ENCODE measurements at regions not wholly inside any gene's neighbourhood (a gene's known extent, or its start where the extent isn't known, plus 50 kb on each side); places are given as distances from the start of the nearest gene placed in this dataset.

DNA sequence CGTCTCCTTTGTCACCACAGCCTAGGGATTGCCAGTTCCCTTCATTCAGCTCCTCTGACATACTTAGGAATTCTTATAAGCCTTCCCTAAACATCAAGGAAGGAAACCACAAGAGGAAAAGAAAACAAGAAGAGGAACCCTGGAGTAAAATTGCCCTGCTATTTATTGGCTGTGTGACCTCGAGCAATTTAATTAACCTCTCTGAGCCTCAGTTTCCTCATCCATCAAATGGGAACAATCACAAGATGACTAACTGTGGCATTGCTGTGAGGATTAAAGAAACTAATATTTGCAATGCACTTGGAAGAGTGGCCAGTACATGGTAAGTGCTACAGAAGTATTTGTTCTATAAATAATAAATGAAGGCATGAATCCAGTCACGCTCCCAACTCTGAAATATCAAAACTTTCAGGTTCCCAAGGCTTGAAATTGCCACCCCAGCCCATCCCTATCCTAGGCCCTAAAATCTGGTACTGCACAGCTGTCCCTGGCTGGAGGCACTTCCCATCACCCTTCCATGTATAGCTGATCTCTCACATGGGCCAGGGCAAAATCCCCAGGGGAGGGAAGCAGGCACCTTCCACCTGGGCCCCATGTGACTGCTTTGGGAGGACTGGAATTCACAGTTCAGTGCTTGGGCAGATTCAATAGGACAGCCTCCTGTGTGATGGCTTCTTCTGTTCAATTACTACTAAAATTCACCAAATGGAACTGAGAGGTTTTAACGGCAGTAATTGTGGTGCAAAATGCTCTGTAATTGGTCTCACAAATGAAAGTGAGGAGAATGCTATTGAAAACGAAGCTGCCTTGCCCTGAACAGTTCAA is 78.0 kb upstream of the MAFB start:
- intact Hi-C loops (cut with DNase I): no loop called here
- DNase-seq (ENCODE audit: missing footprints): no peak
- no peak for ATAC-seq

- DNase-seq (ENCODE audit: missing footprints): no peak
- intact Hi-C loops (cut with DNase I): no loop called here
- no peak for ATAC-seq
Measured at GRCh38 chr20:40767615-40767924, 78.5 kb upstream of the MAFB start.

- intact Hi-C loops (cut with DNase I): no loop called here
Measured at GRCh38 chr20:40768105-40768504, 79.1 kb upstream of the MAFB start.

GRCh38 chr20:40769677-40770285 is 80.7 kb upstream of the MAFB start:
- no peak for ATAC-seq

More at GRCh38 chr20:40768105-40768504, 79.1 kb upstream of the MAFB start:
- no peak for DNase-seq (ENCODE audit: missing footprints)
- no peak for ATAC-seq

GRCh38 chr20:40770564-40771307 is 81.7 kb upstream of the MAFB start:
- DNase-seq (ENCODE audit: missing footprints) (no peak), ATAC-seq (peak; percentile 68)
- intact Hi-C loops (cut with DNase I): no loop called here

More at GRCh38 chr20:40769677-40770285, 80.7 kb upstream of the MAFB start:
- DNase-seq (ENCODE audit: missing footprints): no peak
- intact Hi-C loops (cut with DNase I): no loop called here

- intact Hi-C loops (cut with DNase I): no loop called here
Measured at GRCh38 chr20:40771308-40771610, 82.2 kb upstream of the MAFB start.

GRCh38 chr20:40771848-40772511 is 82.9 kb upstream of the MAFB start:
- intact Hi-C loops (cut with DNase I): no loop called here
- ATAC-seq: no peak
- DNase-seq (ENCODE audit: missing footprints): no peak

More at GRCh38 chr20:40771308-40771610, 82.2 kb upstream of the MAFB start:
- DNase-seq (ENCODE audit: missing footprints): no peak
- ATAC-seq: no peak

DNA sequence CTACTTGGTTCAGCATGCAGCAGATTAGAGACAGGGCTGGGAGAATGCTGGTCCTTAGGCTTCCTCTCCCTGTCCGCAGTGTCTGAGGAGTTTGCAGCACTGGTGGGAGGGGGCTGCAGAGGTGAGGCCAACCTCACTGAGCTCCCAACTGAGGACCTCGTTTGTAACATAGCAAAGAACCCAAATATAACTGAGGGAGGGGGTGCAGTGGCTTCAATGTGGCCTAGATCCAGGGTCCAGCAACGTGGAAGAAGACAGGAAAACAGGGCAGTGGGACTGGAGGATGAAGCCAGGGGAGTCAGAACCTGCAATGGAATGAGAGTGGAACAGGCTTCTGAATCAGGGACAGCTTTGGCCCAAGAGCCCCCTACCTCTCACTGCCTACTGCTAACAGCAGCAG is 84.3 kb upstream of the MAFB start:
- ATAC-seq (no peak), DNase-seq (ENCODE audit: missing footprints) (no peak)
- intact Hi-C loops (cut with DNase I): no loop called here

- no peak for ATAC-seq
Measured at GRCh38 chr20:40774252-40774651, 85.2 kb upstream of the MAFB start.

GRCh38 chr20:40775561-40776146 is 86.6 kb upstream of the MAFB start:
- intact Hi-C loops (cut with DNase I): no loop called here
- ATAC-seq: no peak
- DNase-seq (ENCODE audit: missing footprints): no peak

More at GRCh38 chr20:40774252-40774651, 85.2 kb upstream of the MAFB start:
- intact Hi-C loops (cut with DNase I): no loop called here
- no peak for DNase-seq (ENCODE audit: missing footprints)

DNA sequence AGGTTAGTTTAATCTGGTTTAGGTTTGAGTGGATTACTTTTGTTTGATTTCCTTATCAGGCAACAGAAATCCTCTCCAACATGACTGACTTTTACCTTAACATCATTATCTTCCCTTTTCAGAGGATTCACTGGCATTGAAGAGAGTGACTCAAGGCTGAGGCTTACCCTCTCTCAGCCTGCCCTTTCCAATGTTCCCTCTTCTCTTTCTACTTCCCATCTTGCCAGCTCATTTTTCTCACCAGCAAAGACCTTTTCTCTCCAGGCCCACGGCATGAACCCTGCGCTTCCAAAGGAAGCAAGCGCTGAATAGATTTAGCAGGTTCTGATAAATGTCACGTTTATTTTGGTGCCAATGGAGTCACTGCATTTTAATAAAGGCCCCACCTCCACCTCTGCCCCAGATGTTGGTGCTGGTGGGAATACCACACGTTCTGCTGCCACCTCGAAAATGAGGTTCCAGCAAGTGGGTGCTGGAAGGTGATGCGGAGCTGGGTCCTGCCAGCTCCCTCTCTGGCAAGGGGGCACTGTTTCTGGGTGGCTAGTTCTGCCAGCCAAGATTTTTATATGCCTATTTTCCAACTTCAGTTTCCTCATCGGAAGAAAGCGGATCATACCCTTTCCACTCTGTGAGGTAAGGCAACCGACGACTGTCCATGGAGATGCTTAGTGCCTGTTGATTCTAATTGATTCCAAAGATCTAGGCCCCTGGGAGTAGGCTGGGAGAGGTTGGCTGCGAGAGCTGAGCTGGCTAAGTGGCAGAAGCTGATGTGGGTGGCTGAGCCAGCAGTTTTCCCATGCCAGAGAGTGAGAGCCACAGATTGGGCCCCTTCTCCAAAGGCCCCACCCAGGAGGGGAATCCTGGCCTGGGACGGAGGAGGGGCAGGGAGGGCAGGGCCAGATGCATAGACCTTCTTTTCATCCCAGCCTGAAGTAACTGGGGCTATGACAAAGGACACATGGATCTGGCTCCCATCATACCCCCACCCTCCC is 87.7 kb upstream of the MAFB start:
- intact Hi-C loops (cut with DNase I): no loop called here
- no peak for DNase-seq (ENCODE audit: missing footprints)
- ATAC-seq: no peak

- intact Hi-C loops (cut with DNase I): no loop called here
Measured at GRCh38 chr20:40777653-40778052, 88.6 kb upstream of the MAFB start.

GRCh38 chr20:40778894-40779496 is 90.0 kb upstream of the MAFB start:
- ATAC-seq (no peak), DNase-seq (ENCODE audit: missing footprints) (no peak)
- intact Hi-C loops (cut with DNase I): no loop called here

More at GRCh38 chr20:40777653-40778052, 88.6 kb upstream of the MAFB start:
- DNase-seq (ENCODE audit: missing footprints) (no peak), ATAC-seq (no peak)

- intact Hi-C loops (cut with DNase I): no loop called here
- no peak for ATAC-seq
- DNase-seq (ENCODE audit: missing footprints): no peak
Measured at GRCh38 chr20:40781327-40782042, 92.4 kb upstream of the MAFB start.

- DNase-seq (ENCODE audit: missing footprints) (no peak), ATAC-seq (no peak)
- intact Hi-C loops (cut with DNase I): no loop called here
Measured at GRCh38 chr20:40782043-40782368, 93.0 kb upstream of the MAFB start.

DNA sequence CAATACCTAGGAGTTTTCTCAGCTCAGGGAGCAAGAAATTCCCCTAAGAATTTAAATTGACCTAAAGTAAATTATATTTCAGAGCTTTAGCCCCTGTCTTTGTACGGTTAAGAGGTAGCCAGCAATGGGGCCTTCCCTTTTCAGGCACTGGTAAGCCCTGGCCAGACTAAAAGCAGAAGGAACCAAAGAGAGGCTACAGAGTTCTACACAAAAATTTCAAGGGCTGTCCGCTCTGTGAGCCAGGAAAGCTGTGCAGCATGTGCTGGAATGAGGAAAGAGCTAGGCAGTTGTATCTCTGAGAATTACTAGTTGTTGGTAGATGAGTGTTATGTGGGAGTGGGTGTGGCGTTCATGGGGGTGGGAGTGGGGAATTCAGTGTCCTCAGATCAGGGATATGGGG is 96.3 kb upstream of the MAFB start:
- intact Hi-C loops (cut with DNase I): no loop called here
- DNase-seq (ENCODE audit: missing footprints) (no peak), ATAC-seq (no peak)

- intact Hi-C loops (cut with DNase I): no loop called here
- DNase-seq (ENCODE audit: missing footprints) (no peak), ATAC-seq (no peak)
Measured at GRCh38 chr20:40786336-40786735, 97.3 kb upstream of the MAFB start.

Measured in Right ventricle myocardium inferior (tissue), 1 donor.